ENCODE measurements at regions not wholly inside any gene's neighbourhood (a gene's known extent, or its start where the extent isn't known, plus 50 kb on each side); places are given as distances from the start of the nearest gene placed in this dataset.

GRCh38 chr6:6840831-6841291 lies 252.3 kb downstream of the LY86 start:
- TF ChIP-seq GATA2 (IDR thresholded peaks at IDR 0.05; ENCODE audit: low read depth, low read length) (no peak), GATA3 (IDR thresholded peaks at IDR 0.05; ENCODE audit: low read depth, low read length) (no peak)

Measured in SH-SY5Y (cell line).